Mammary epithelial cell (primary cell): ENCODE measurements at regions not wholly inside any gene's neighbourhood (a gene's known extent, or its start where the extent isn't known, plus 50 kb on each side); places are given as distances from the start of the nearest gene placed in this dataset.
"Not testable (repeated sequence)": the region's sequence is repeated elsewhere in the genome, so short reads cannot be mapped to it uniquely, and the experiment has no call there.

Source experiments
- CTCF ChIP-seq, 2 donors: IDR thresholded peaks in 1 of 2; conservative IDR thresholded peaks in 1 of 2; 2 replicates each; pipeline ENCODE4 v1.5.1; 2011 to 2012; ENCODE audit warnings: inconsistent platforms in 2 of 2, low read length in 2 of 2, mild to moderate bottlenecking in 2 of 2, control low read depth in 1 of 2, low read depth in 1 of 2; ENCODE audit not compliant: insufficient read depth in 1 of 2; ENCODE audit errors: extremely low read depth in 1 of 2
- EZH2 ChIP-seq: IDR thresholded peaks from 2 replicates; pipeline ENCODE4 v1.6.1; 2012; ENCODE audit warnings: low read length, inconsistent platforms, borderline replicate concordance

- not testable (repeated sequence) for TF ChIP-seq CTCF (conservative IDR thresholded peaks at IDR 0.05 in 1 of 2, IDR thresholded peaks at IDR 0.05 in 1 of 2; ENCODE audit: extremely low read depth in 1 of 2, insufficient read depth in 1 of 2, low read depth in 1 of 2, low read length in 2 of 2); EZH2
Observed at GRCh38 chr22:22335640-22336039, 91.1 kb downstream of the VPREB1 start.
